ENCODE measurements at regions not wholly inside any gene's neighbourhood (a gene's known extent, or its start where the extent isn't known, plus 50 kb on each side); places are given as distances from the start of the nearest gene placed in this dataset.

GRCh38 chr5:175285261-175285660, 158.7 kb downstream of the DRD1 start:
- DNase-seq (ENCODE audit: low spot score) = no peak

GRCh38 chr5:175284806-175285205, 159.2 kb downstream of the DRD1 start:
- DNase-seq (ENCODE audit: low spot score) = no peak

GRCh38 chr5:175282611-175283225, 161.3 kb downstream of the DRD1 start:
- DNase-seq (ENCODE audit: low spot score) = no peak

GRCh38 chr5:175281714-175282113, 162.3 kb downstream of the DRD1 start:
- no peak for DNase-seq (ENCODE audit: low spot score)

GRCh38 chr5:175281257-175281656, 162.7 kb downstream of the DRD1 start:
- DNase-seq (ENCODE audit: low spot score) = no peak

- DNase-seq (ENCODE audit: low spot score) = no peak
These were observed 164.5 kb downstream of the DRD1 start for GRCh38 chr5:175279506-175279905.

- DNase-seq (ENCODE audit: low spot score) = no peak
These were observed 168.2 kb downstream of the DRD1 start for GRCh38 chr5:175275748-175276147.

- no peak for DNase-seq (ENCODE audit: low spot score)
These were observed 168.9 kb downstream of the DRD1 start for GRCh38 chr5:175275097-175275496.

- DNase-seq (ENCODE audit: low spot score) = no peak
These were observed 169.8 kb downstream of the DRD1 start for GRCh38 chr5:175274171-175274570.

- no peak for DNase-seq (ENCODE audit: low spot score)
These were observed 179.6 kb downstream of the DRD1 start for GRCh38 chr5:175264406-175264805.

- no peak for DNase-seq (ENCODE audit: low spot score)
These were observed 180.2 kb downstream of the DRD1 start for GRCh38 chr5:175263776-175264175.

- DNase-seq (ENCODE audit: low spot score) = no peak
These were observed 182.5 kb downstream of the DRD1 start for GRCh38 chr5:175261526-175261925.

- DNase-seq (ENCODE audit: low spot score) = no peak
These were observed 182.9 kb downstream of the DRD1 start for GRCh38 chr5:175261037-175261436.

- DNase-seq (ENCODE audit: low spot score) = no peak
These were observed 186.2 kb downstream of the DRD1 start for GRCh38 chr5:175257847-175258194.

- no peak for DNase-seq (ENCODE audit: low spot score)
These were observed 186.7 kb downstream of the DRD1 start for GRCh38 chr5:175257128-175257846.

GRCh38 chr5:175254155-175254554, 189.8 kb downstream of the DRD1 start:
- DNase-seq (ENCODE audit: low spot score) = no peak

GRCh38 chr5:175253597-175253996, 190.4 kb downstream of the DRD1 start:
- no peak for DNase-seq (ENCODE audit: low spot score)

GRCh38 chr5:175252234-175252805, 191.7 kb downstream of the DRD1 start:
- DNase-seq (ENCODE audit: low spot score) = no peak

GRCh38 chr5:175250426-175250825, 193.6 kb downstream of the DRD1 start:
- no peak for DNase-seq (ENCODE audit: low spot score)

- DNase-seq (ENCODE audit: low spot score) = no peak
These were observed 195.5 kb downstream of the DRD1 start for GRCh38 chr5:175248416-175248905.

GRCh38 chr5:175246889-175247520, 197.0 kb downstream of the DRD1 start:
- DNase-seq (ENCODE audit: low spot score) = no peak

- no peak for DNase-seq (ENCODE audit: low spot score)
These were observed 197.6 kb downstream of the DRD1 start for GRCh38 chr5:175246242-175246888.

- DNase-seq (ENCODE audit: low spot score) = no peak
These were observed 200.5 kb downstream of the DRD1 start for GRCh38 chr5:175243441-175243840.
